ENCODE measurements at regions not wholly inside any gene's neighbourhood (a gene's known extent, or its start where the extent isn't known, plus 50 kb on each side); places are given as distances from the start of the nearest gene placed in this dataset.

GRCh38 chr2:149729586-149729985 lies 142.0 kb upstream of the MMADHC start:
- TF ChIP-seq, protein P1, sequence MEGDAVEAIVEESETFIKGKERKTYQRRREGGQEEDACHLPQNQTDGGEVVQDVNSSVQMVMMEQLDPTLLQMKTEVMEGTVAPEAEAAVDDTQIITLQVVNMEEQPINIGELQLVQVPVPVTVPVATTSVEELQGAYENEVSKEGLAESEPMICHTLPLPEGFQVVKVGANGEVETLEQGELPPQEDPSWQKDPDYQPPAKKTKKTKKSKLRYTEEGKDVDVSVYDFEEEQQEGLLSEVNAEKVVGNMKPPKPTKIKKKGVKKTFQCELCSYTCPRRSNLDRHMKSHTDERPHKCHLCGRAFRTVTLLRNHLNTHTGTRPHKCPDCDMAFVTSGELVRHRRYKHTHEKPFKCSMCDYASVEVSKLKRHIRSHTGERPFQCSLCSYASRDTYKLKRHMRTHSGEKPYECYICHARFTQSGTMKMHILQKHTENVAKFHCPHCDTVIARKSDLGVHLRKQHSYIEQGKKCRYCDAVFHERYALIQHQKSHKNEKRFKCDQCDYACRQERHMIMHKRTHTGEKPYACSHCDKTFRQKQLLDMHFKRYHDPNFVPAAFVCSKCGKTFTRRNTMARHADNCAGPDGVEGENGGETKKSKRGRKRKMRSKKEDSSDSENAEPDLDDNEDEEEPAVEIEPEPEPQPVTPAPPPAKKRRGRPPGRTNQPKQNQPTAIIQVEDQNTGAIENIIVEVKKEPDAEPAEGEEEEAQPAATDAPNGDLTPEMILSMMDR (IDR thresholded peaks at IDR 0.05) = no peak
- intact Hi-C loops (cut with DNase I) = no loop called here
- Histone ChIP-seq H3K9me3 (no peaks in the 10 kb centered on the region), H3K4me1 (no peaks in the 10 kb centered on the region), H3K4me3 (no peak overlapping the region), H3K27me3 (no peaks in the 10 kb centered on the region), H3K36me3 (no peaks in the 10 kb centered on the region), H3K27ac (no peak overlapping the region)
- DNase-seq (ENCODE audit: low spot score in 2 of 2) = no peak

DNA sequence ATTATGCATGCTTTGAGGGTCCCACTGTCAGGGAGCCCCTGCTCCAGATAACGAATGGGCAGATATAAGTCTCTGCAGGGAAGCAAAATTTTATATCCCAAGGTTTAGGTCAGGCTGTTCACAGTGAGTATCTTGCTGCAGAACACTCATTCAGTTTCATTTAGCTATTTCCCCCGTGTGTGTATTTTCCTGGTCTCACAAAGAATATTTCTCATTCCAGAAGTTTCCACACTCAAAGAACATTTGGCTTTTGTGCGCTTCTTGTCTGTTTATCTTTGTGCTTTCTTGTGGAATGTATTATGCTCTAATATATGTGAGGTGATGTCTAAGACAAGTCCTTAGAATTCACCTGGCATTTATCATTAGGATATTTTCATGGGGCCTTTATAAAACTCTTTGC lies 140.4 kb upstream of the MMADHC start:
- no peak overlapping the region for H3K4me3 ChIP-seq
- no peaks in the 10 kb centered on the region for H3K27me3 ChIP-seq
- TF ChIP-seq, protein P1 (IDR thresholded peaks at IDR 0.05) = no peak
- intact Hi-C loops (cut with DNase I) = no loop called here
- no peaks in the 10 kb centered on the region for H3K9me3 ChIP-seq
- no peaks in the 10 kb centered on the region for H3K4me1 ChIP-seq
- H3K36me3 ChIP-seq = no peaks in the 10 kb centered on the region
- no peak for DNase-seq (ENCODE audit: low spot score in 2 of 2)
- no peak overlapping the region for H3K27ac ChIP-seq

- Histone ChIP-seq H3K27ac (no peak overlapping the region), H3K27me3 (no peaks in the 10 kb centered on the region), H3K4me3 (no peak overlapping the region), H3K9me3 (no peaks in the 10 kb centered on the region), H3K4me1 (no peaks in the 10 kb centered on the region), H3K36me3 (no peaks in the 10 kb centered on the region)
- intact Hi-C loops (cut with DNase I) = no loop called here
- TF ChIP-seq, protein P1 (IDR thresholded peaks at IDR 0.05) = no peak
- no peak for DNase-seq (ENCODE audit: low spot score in 2 of 2)
Observed at GRCh38 chr2:149725234-149725633, 137.7 kb upstream of the MMADHC start.

DNA sequence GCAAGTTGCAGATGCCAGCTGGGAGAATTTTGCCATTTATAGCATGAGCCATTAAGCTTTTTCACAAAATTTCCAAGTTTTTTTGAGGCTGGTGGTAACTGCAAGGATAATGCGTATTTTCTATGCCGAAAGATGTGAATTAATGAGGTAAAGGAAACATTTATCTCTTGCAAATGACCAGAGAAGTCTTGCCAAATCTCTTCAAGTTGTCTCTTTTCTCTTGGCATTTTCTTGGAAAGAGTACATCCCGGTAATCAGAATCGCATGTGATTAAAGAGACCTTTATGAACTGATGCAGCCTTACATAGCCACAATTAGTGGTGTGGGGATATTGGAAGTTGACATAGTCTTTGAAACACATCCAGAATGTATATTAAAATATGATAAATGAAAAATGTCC lies 136.5 kb upstream of the MMADHC start:
- no peaks in the 10 kb centered on the region for H3K27me3 ChIP-seq
- TF ChIP-seq, protein P1 (IDR thresholded peaks at IDR 0.05) = no peak
- H3K4me3 ChIP-seq = no peak overlapping the region
- no peaks in the 10 kb centered on the region for H3K9me3 ChIP-seq
- H3K36me3 ChIP-seq = no peaks in the 10 kb centered on the region
- H3K27ac ChIP-seq = no peak overlapping the region
- intact Hi-C loops (cut with DNase I) = no loop called here
- no peaks in the 10 kb centered on the region for H3K4me1 ChIP-seq
- no peak for DNase-seq (ENCODE audit: low spot score in 2 of 2)

GRCh38 chr2:149720615-149721014 lies 133.0 kb upstream of the MMADHC start:
- intact Hi-C loops (cut with DNase I) = no loop called here
- TF ChIP-seq, protein P1 (IDR thresholded peaks at IDR 0.05) = no peak
- Histone ChIP-seq H3K4me1 (no peaks in the 10 kb centered on the region), H3K4me3 (no peak overlapping the region), H3K9me3 (no peaks in the 10 kb centered on the region), H3K36me3 (no peaks in the 10 kb centered on the region), H3K27ac (no peak overlapping the region), H3K27me3 (no peaks in the 10 kb centered on the region)
- no peak for DNase-seq (ENCODE audit: low spot score in 2 of 2)

DNA sequence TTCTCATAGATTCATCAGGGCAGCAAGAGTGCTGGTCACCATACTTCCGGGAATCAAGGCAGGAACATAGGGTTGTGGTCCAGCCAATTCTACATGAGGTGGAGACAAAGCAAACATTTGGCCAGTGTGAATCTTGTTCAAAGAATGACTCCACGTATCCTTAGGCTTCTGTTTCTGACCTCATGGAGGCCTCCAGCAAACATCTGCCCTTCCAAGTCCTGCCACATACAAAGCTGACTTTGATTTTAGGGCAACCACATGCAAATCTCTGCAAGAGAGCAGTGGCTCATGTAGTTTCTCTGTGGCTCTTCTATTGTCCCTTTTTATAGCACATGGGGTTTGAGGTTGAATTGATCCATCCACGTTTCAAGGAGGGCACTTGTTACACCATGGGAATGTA lies 132.1 kb upstream of the MMADHC start:
- no peaks in the 10 kb centered on the region for H3K4me1 ChIP-seq

More for the DNA sequence above, 132.1 kb upstream of the MMADHC start:
- TF ChIP-seq, protein P1 (IDR thresholded peaks at IDR 0.05) = no peak
- Histone ChIP-seq H3K27ac (no peak overlapping the region), H3K4me3 (no peak overlapping the region), H3K36me3 (no peaks in the 10 kb centered on the region), H3K27me3 (no peaks in the 10 kb centered on the region), H3K9me3 (no peaks in the 10 kb centered on the region)
- intact Hi-C loops (cut with DNase I) = no loop called here
- no peak for DNase-seq (ENCODE audit: low spot score in 2 of 2)
